HL-60 (cell line): ENCODE measurements at regions not wholly inside any gene's neighbourhood (a gene's known extent, or its start where the extent isn't known, plus 50 kb on each side); places are given as distances from the start of the nearest gene placed in this dataset.

Experiments
- DNase-seq, 2 experiments: peaks; one replicate each; pipeline ENCODE4 v3.0.0-alpha.2; 2010 to 2020; ENCODE audit warnings: low read depth in 1 of 2, low spot score in 1 of 2
- H3K27ac ChIP-seq: fragments of 250-450 bp; sonication (Bioruptor Pico); replicated peaks from 2 replicates; pipeline ENCODE4 v1.5.1; 2020; ENCODE audit warnings: mild to moderate bottlenecking, moderate library complexity
- H3K27me3 ChIP-seq: fragments of 250-450 bp; sonication (Bioruptor Pico); 2 replicates; pipeline ENCODE4 v1.5.1; 2021; ENCODE audit warnings: mild to moderate bottlenecking, moderate library complexity; ENCODE audit not compliant: insufficient read depth, poor library complexity, severe bottlenecking
- H3K4me3 ChIP-seq: replicated peaks from 2 replicates; pipeline ENCODE4 v1.5.1; 2011; ENCODE audit warnings: mild to moderate bottlenecking, control low read depth, low read length; ENCODE audit not compliant: insufficient read depth
- GABPA ChIP-seq: IDR thresholded peaks from 2 replicates; pipeline ENCODE4 v1.6.1; 2012; ENCODE audit warnings: low read depth
- POLR2AphosphoS5 ChIP-seq: IDR thresholded peaks from 2 replicates; pipeline ENCODE4 v1.6.1; 2012; ENCODE audit warnings: low read depth
- SPI1 ChIP-seq: IDR thresholded peaks from 2 replicates; pipeline ENCODE4 v1.6.1; 2012; ENCODE audit warnings: low read depth, mild to moderate bottlenecking, borderline replicate concordance
- TF ChIP-seq, protein P1 (sequence below): IDR thresholded peaks from one replicate; pipeline ENCODE4 v1.5.1; 2011; ENCODE audit warnings: low read length, control low read depth, inconsistent platforms; ENCODE audit not compliant: insufficient read depth
- TF ChIP-seq, protein P2 (sequence below): IDR thresholded peaks from 2 replicates; pipeline ENCODE4 v1.6.1; 2012; ENCODE audit warnings: low read depth; ENCODE audit not compliant: insufficient replicate concordance

- DNase-seq = no peak
- no peak overlapping the region for H3K27ac ChIP-seq
- H3K27me3 ChIP-seq = no peaks in the 10 kb centered on the region
- TF ChIP-seq SPI1 = peak; percentile 21; the same call in 1 of the 2 replicates
- TF ChIP-seq, protein P1, sequence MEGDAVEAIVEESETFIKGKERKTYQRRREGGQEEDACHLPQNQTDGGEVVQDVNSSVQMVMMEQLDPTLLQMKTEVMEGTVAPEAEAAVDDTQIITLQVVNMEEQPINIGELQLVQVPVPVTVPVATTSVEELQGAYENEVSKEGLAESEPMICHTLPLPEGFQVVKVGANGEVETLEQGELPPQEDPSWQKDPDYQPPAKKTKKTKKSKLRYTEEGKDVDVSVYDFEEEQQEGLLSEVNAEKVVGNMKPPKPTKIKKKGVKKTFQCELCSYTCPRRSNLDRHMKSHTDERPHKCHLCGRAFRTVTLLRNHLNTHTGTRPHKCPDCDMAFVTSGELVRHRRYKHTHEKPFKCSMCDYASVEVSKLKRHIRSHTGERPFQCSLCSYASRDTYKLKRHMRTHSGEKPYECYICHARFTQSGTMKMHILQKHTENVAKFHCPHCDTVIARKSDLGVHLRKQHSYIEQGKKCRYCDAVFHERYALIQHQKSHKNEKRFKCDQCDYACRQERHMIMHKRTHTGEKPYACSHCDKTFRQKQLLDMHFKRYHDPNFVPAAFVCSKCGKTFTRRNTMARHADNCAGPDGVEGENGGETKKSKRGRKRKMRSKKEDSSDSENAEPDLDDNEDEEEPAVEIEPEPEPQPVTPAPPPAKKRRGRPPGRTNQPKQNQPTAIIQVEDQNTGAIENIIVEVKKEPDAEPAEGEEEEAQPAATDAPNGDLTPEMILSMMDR = no peak
- no peak for TF ChIP-seq GABPA
- no peak overlapping the region for H3K4me3 ChIP-seq
Measured at GRCh38 chr9:81489046-81489445, 200.3 kb downstream of the TLE1 start.

DNA sequence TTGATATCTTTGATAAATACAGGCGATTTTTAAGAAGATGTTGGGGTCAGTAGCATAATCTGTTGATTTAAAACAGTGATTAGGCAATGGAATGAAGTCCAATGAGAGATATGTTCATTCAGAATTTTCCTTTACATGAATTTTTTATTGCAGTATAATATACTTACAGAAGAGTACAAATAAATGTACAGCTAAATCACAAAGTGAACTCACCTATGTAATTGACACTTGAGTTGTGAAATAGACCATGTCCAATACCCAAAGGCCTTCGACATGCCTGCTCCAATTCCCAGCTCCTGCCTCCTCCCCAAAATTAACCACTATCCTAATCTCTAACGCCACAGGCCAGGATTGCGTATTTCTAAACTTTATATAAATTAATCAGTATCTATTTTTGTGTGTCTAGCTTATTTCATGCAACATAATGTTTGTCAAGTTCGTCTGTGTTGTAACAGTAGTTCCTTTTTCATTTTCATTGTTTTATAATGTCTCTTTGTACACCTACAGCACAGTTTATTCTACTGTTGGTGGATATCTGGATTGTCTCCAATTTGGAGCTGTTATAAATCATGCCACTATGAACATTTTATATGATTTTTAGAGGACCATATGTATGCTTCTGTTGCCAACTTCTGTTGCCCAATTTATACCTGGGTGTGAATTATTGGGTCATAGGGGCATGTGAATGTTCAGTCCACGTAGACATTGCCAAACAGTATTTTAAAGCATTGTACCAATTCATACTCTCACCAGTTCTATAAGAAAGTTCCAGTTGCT is 208.3 kb downstream of the TLE1 start:
- no peak overlapping the region for H3K4me3 ChIP-seq
- no peak overlapping the region for H3K27ac ChIP-seq
- H3K27me3 ChIP-seq = no peaks in the 10 kb centered on the region
- DNase-seq = no peak
- TF ChIP-seq SPI1 = no peak
- no peak for TF ChIP-seq GABPA
- TF ChIP-seq, protein P2, sequence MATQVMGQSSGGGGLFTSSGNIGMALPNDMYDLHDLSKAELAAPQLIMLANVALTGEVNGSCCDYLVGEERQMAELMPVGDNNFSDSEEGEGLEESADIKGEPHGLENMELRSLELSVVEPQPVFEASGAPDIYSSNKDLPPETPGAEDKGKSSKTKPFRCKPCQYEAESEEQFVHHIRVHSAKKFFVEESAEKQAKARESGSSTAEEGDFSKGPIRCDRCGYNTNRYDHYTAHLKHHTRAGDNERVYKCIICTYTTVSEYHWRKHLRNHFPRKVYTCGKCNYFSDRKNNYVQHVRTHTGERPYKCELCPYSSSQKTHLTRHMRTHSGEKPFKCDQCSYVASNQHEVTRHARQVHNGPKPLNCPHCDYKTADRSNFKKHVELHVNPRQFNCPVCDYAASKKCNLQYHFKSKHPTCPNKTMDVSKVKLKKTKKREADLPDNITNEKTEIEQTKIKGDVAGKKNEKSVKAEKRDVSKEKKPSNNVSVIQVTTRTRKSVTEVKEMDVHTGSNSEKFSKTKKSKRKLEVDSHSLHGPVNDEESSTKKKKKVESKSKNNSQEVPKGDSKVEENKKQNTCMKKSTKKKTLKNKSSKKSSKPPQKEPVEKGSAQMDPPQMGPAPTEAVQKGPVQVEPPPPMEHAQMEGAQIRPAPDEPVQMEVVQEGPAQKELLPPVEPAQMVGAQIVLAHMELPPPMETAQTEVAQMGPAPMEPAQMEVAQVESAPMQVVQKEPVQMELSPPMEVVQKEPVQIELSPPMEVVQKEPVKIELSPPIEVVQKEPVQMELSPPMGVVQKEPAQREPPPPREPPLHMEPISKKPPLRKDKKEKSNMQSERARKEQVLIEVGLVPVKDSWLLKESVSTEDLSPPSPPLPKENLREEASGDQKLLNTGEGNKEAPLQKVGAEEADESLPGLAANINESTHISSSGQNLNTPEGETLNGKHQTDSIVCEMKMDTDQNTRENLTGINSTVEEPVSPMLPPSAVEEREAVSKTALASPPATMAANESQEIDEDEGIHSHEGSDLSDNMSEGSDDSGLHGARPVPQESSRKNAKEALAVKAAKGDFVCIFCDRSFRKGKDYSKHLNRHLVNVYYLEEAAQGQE = no peak
- TF ChIP-seq POLR2AphosphoS5 = no peak
- TF ChIP-seq, protein P1 = no peak

DNA sequence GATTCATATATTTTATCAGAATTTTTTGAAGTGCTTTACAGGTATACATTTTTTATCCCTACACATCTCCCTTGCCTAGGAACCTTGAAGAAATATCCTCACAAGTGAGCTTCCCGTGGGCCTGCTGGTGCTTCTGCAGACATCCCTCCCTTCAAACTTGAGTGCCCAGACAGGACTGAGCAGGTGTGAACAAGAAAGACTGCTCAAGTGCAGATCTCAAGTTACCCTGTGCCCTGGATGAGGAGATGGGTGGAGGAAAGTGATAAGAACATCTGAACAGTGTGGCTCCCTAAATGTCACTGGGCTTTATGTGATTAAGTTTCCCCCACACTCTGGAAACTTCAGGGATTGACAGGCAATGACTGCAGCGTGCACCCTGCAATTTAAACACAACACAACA is 209.8 kb downstream of the TLE1 start:
- TF ChIP-seq, protein P1 = no peak
- no peak for TF ChIP-seq POLR2AphosphoS5
- TF ChIP-seq SPI1 = no peak
- no peak for TF ChIP-seq GABPA
- TF ChIP-seq, protein P2 = no peak
- Histone ChIP-seq H3K27ac (no peak overlapping the region), H3K27me3 (no peaks in the 10 kb centered on the region), H3K4me3 (no peak overlapping the region)
- DNase-seq = no peak
